Body of pancreas (tissue), 4 donors: ENCODE measurements at regions not wholly inside any gene's neighbourhood (a gene's known extent, or its start where the extent isn't known, plus 50 kb on each side); places are given as distances from the start of the nearest gene placed in this dataset.

ENCODE experiments used
- ATAC-seq: fragments of 150-250 bp; one replicate; pipeline ENCODE4 v1.9.1; 2016
- DNase-seq, 4 donors: peaks; one replicate each; pipeline ENCODE4 v3.0.0-alpha.2; 2019
- H3K27ac ChIP-seq, 4 donors: fragments of 200-600 bp; sonication (generic); 1 replicate in 3 of 4; 2 replicates in 1 of 4; pipeline versions ENCODE4 v1.5.1 to v1.6.1; 2016 to 2019; ENCODE audit warnings: mild to moderate bottlenecking in 1 of 4, mixed read lengths in 1 of 4, moderate library complexity in 1 of 4
- H3K27me3 ChIP-seq, 2 donors: fragments of 200-600 bp; sonication (generic); one replicate each; pipeline ENCODE4 v1.6.0; 2016; ENCODE audit warnings: mild to moderate bottlenecking in 1 of 2
- H3K36me3 ChIP-seq, 2 donors: fragments of 200-600 bp; sonication (generic); replicated peaks in 1 of 2; 2 replicates each; pipeline ENCODE4 v1.5.1; 2016; ENCODE audit warnings: low read depth in 2 of 2; ENCODE audit not compliant: insufficient read depth in 1 of 2
- H3K4me1 ChIP-seq: fragments of 200-600 bp; sonication (generic); one replicate; pipeline ENCODE4 v1.6.0; 2016
- H3K4me3 ChIP-seq, 2 donors: fragments of 200-600 bp; sonication (generic); 1 replicate in 1 of 2; 2 replicates in 1 of 2; pipeline ENCODE4 v1.5.1; 2016 to 2019
- H3K9me3 ChIP-seq, 3 donors: fragments of 200-600 bp; sonication (generic); 1 replicate in 2 of 3; 2 replicates in 1 of 3; pipeline ENCODE4 v1.5.1; 2016
- CTCF ChIP-seq, 7 experiments: fragments of 450-650 bp in 4 of 7; fragments of 200-600 bp in 3 of 7; sonication (generic) in 3 of 7; IDR thresholded peaks; one replicate each; pipeline ENCODE4 v1.5.1; 2016 to 2019; ENCODE audit warnings: antibody characterized with exemption in 7 of 7
- POLR2A ChIP-seq, 3 donors: fragments of 450-650 bp; IDR thresholded peaks; one replicate each; pipeline ENCODE4 v1.6.1; 2016; ENCODE audit warnings: antibody characterized with exemption in 3 of 3, mild to moderate bottlenecking in 2 of 3
- WGBS, 2 donors: methylation state at CpG; one replicate each; pipeline ENCODE4 v1.1.5; 2017; 5-methylcytosine and 5-hydroxymethylcytosine counted together
- intact Hi-C: fragments of 100-400 bp; cut with DNase I; formaldehyde crosslinking; loops from one replicate; pipeline ENCODE4 v1.15.1; 2023

GRCh38 chr4:108345862-108346817 lies 177.4 kb upstream of the LEF1 start:
- intact Hi-C loops: no loop called here
- no peaks in the 10 kb centered on the region for H3K36me3 ChIP-seq
- no peak overlapping the region for H3K27ac ChIP-seq
- H3K4me1 ChIP-seq: no peaks in the 10 kb centered on the region
- no peaks in the 10 kb centered on the region for H3K9me3 ChIP-seq
- WGBS, 2 donors: 49 to 55% methylated on average over 2 of the region's 2 CpGs
- DNase-seq (no peak), ATAC-seq (no peak)
- H3K27me3 ChIP-seq: no peaks in the 10 kb centered on the region
- H3K4me3 ChIP-seq: no peak overlapping the region
- no peak for TF ChIP-seq POLR2A (IDR thresholded peaks at IDR 0.05)
- no peak for TF ChIP-seq CTCF (IDR thresholded peaks at IDR 0.05)

GRCh38 chr4:108342325-108342970 lies 173.7 kb upstream of the LEF1 start:
- no peak for DNase-seq
- ATAC-seq: no peak
- 52 to 64% methylated on average over 3 of the region's 3 CpGs for WGBS, 2 donors

DNA sequence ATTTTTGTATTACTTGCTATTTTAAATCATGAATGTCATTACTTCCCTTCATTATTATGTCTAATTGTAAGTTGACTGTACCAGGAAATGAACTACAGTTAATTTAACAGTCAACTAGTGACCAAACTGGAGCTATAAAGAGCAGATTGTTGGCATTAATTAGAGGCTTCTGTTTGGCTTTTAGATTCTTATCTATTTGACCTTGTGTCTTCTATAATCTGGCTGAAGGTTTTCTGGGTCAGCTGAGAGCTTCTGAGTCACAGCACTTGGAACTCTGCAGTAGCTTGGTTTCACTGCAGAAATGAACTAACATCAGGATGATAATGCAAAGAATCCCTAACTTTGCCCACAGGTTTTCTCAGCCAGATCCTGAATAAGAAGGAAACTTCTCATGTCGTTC lies 169.2 kb upstream of the LEF1 start:
- intact Hi-C loops: no loop called here
- 7 to 17% methylated on average over 1 of the region's 1 CpG for WGBS, 2 donors
- TF ChIP-seq POLR2A (IDR thresholded peaks at IDR 0.05) (no peak), CTCF (IDR thresholded peaks at IDR 0.05) (no peak)
- no peaks in the 10 kb centered on the region for H3K9me3 ChIP-seq
- no peaks in the 10 kb centered on the region for H3K4me1 ChIP-seq
- DNase-seq: no peak
- H3K27me3 ChIP-seq: no peaks in the 10 kb centered on the region
- no peak overlapping the region for H3K4me3 ChIP-seq
- ATAC-seq: peak; percentile 27
- H3K27ac ChIP-seq: no peak overlapping the region
- H3K36me3 ChIP-seq: no peaks in the 10 kb centered on the region

More at GRCh38 chr4:108342325-108342970, 173.7 kb upstream of the LEF1 start:
- Histone ChIP-seq H3K4me3 (no peak overlapping the region), H3K9me3 (no peaks in the 10 kb centered on the region), H3K27ac (no peak overlapping the region), H3K27me3 (no peaks in the 10 kb centered on the region), H3K36me3 (no peaks in the 10 kb centered on the region), H3K4me1 (no peaks in the 10 kb centered on the region)
- intact Hi-C loops: no loop called here
- TF ChIP-seq CTCF (IDR thresholded peaks at IDR 0.05) (no peak), POLR2A (IDR thresholded peaks at IDR 0.05) (no peak)

- no peaks in the 10 kb centered on the region for H3K27me3 ChIP-seq
- TF ChIP-seq CTCF (IDR thresholded peaks at IDR 0.05): no peak
- TF ChIP-seq POLR2A (IDR thresholded peaks at IDR 0.05): no peak
- no peak overlapping the region for H3K4me3 ChIP-seq
- H3K4me1 ChIP-seq: no peaks in the 10 kb centered on the region
- H3K36me3 ChIP-seq: no peaks in the 10 kb centered on the region
- no peaks in the 10 kb centered on the region for H3K9me3 ChIP-seq
- no peak for ATAC-seq
- no peak overlapping the region for H3K27ac ChIP-seq
- no peak for DNase-seq
- intact Hi-C loops: no loop called here
These were observed 167.3 kb upstream of the LEF1 start for GRCh38 chr4:108336076-108336475.
